HFF-Myc (cell line): ENCODE measurements at regions not wholly inside any gene's neighbourhood (a gene's known extent, or its start where the extent isn't known, plus 50 kb on each side); places are given as distances from the start of the nearest gene placed in this dataset.
A peak's percentile ranks its signal among the peaks of the same experiment; 100 is the strongest.

Experiments used
- DNase-seq: peaks from one replicate; pipeline ENCODE4 v3.0.0-alpha.2; 2011; ENCODE audit warnings: low read depth; ENCODE audit errors: extremely low read depth
- H3K4me3 ChIP-seq: replicated peaks from 2 replicates; pipeline ENCODE4 v1.5.1; 2011; ENCODE audit warnings: low read depth, mild to moderate bottlenecking, control low read depth, low read length
- TF ChIP-seq, protein P1 (sequence below): IDR thresholded peaks from 2 replicates; pipeline ENCODE4 v1.5.1; 2012; ENCODE audit warnings: mild to moderate bottlenecking, low read depth, low read length, control low read depth; ENCODE audit errors: missing control alignments

- TF ChIP-seq, protein P1, sequence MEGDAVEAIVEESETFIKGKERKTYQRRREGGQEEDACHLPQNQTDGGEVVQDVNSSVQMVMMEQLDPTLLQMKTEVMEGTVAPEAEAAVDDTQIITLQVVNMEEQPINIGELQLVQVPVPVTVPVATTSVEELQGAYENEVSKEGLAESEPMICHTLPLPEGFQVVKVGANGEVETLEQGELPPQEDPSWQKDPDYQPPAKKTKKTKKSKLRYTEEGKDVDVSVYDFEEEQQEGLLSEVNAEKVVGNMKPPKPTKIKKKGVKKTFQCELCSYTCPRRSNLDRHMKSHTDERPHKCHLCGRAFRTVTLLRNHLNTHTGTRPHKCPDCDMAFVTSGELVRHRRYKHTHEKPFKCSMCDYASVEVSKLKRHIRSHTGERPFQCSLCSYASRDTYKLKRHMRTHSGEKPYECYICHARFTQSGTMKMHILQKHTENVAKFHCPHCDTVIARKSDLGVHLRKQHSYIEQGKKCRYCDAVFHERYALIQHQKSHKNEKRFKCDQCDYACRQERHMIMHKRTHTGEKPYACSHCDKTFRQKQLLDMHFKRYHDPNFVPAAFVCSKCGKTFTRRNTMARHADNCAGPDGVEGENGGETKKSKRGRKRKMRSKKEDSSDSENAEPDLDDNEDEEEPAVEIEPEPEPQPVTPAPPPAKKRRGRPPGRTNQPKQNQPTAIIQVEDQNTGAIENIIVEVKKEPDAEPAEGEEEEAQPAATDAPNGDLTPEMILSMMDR = no peak
- no peak overlapping the region for H3K4me3 ChIP-seq
- no peak for DNase-seq
Observed at GRCh38 chr5:174916227-174916626, 191.8 kb downstream of the MSX2 start.

DNA sequence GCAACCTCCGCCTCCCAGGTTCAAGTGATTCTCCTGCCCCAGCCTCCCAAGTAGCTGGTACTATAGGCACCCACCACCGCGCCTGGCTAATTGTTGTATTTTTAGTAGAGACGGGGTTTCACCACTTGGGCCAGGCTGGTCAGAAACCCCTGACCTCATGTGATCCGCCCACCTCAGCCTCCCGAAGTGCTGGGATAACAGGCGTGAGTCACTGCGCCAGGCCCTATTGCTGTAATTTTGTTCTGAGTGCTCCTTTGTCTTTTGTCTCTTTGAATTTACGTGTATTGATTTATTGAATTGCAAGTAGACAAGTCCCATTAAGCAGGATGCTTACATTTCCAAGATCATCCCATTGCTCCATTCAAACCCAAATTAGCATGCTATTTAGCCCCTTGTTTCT, 186.7 kb downstream of the MSX2 start:
- no peak overlapping the region for H3K4me3 ChIP-seq
- TF ChIP-seq, protein P1 = no peak
- DNase-seq = no peak

GRCh38 chr5:174910245-174910737, 185.9 kb downstream of the MSX2 start:
- TF ChIP-seq, protein P1 = peak; percentile 93
- no peak overlapping the region for H3K4me3 ChIP-seq
- no peak for DNase-seq

DNA sequence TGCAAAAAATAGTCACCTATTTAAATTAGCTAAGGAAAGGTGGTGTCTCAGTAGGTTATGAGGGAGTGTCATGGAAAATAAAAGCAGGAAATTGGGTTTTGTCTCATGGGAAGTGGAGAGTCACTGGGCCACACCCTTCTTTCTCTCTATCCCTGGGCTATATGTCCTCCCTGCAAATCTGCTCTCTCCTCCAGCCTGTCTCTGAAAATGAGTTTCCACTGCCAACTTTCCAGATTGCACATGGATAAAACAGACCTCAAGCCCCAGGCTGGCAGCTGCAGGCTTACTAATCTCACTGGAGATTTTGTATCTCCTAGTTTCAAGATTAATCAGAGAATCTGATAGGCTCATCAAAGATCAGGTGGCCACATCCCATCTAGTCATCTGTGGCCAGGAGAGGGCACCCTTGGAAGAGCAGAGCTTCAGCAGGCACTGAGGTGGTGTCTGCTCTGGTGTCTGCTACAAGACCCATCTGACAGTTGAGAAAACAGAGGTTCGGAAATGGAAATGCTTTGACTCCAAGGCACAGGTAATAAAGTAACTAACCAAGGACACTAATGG, 178.9 kb downstream of the MSX2 start:
- no peak for DNase-seq
- H3K4me3 ChIP-seq = no peak overlapping the region
- TF ChIP-seq, protein P1 = no peak

- H3K4me3 ChIP-seq = no peak overlapping the region
- DNase-seq = no peak
- TF ChIP-seq, protein P1 = no peak
Observed at GRCh38 chr5:174901336-174901735, 177.0 kb downstream of the MSX2 start.

DNA sequence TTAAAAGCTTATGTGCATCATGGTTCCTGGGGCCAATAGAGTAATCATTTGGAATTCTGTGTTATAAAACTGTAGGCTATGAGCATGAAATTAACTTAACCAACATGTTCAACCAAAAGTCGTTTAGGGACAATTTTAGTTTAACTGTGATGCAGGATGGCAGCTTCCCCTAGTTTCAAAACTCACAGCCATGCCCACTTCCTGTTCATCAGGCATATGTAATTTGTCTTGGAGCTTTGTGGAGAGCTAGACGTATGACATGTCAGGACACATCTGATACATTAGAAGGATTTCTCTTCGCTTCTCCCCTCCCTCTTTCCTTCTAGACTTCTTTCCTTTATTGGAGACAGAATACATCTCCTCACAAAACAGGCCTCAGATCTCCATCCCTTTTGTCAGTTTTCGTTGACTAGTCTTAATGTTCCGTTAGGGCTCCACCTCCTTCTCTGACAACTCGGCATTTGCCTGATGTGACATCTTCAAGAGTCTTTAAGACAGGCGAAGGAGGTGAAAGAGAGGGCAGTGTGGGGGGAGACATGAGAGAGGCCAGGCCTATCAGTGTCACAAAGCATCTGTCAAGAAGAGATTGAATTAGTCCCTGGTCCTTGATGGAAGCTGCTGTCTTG, 176.0 kb downstream of the MSX2 start:
- no peak overlapping the region for H3K4me3 ChIP-seq
- DNase-seq = no peak
- TF ChIP-seq, protein P1 = no peak
